Stimulated activated naive CD4-positive, alpha-beta T cell (primary cell): ENCODE measurements at regions not wholly inside any gene's neighbourhood (a gene's known extent, or its start where the extent isn't known, plus 50 kb on each side); places are given as distances from the start of the nearest gene placed in this dataset.
"Not testable (repeated sequence)": the region's sequence is repeated elsewhere in the genome, so short reads cannot be mapped to it uniquely, and the experiment has no call there.

Experiments used
- DNase-seq, 6 experiments: peaks; one replicate each; lab custom pipeline; 2025; lab: John Stamatoyannopoulos, UW

GRCh38 chr17:37828651-37829124 is 83.8 kb upstream of the HNF1B start:
- no peak for DNase-seq

DNA sequence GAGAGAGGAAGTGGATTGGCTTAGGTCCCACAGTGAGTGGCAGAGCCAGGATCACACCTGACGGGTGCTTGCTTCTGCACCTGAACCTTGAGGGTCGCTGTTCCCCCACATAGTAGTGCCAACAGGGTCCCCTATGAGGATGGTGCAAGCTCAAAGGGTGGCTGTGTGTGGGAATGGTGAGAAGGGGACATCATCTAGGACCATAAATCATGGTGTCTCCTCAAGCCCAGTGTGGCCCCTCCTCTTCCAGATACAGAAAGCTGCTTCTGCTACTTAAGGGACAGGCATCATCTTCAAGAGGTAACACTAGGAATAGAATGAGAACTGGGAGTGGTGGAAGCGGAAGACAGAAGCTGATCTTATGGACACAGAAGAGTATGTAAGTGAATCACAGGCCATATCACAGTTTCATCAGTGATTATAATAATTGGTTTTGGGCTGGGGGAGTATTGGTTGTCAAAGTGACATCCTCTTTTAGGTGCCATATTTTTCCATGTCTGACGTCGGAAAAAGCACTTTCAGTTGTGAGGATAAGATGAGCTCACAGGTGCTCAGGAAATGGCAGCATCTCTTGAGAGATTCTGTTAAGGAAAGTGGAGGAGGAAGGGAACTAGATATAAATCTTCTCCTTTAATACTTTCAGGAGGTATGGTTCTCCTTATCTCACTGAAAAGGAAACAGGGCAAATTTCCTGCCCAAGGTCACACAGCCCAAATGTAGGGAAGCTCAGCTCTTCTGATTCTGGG is 83.2 kb upstream of the HNF1B start:
- DNase-seq: no peak

DNA sequence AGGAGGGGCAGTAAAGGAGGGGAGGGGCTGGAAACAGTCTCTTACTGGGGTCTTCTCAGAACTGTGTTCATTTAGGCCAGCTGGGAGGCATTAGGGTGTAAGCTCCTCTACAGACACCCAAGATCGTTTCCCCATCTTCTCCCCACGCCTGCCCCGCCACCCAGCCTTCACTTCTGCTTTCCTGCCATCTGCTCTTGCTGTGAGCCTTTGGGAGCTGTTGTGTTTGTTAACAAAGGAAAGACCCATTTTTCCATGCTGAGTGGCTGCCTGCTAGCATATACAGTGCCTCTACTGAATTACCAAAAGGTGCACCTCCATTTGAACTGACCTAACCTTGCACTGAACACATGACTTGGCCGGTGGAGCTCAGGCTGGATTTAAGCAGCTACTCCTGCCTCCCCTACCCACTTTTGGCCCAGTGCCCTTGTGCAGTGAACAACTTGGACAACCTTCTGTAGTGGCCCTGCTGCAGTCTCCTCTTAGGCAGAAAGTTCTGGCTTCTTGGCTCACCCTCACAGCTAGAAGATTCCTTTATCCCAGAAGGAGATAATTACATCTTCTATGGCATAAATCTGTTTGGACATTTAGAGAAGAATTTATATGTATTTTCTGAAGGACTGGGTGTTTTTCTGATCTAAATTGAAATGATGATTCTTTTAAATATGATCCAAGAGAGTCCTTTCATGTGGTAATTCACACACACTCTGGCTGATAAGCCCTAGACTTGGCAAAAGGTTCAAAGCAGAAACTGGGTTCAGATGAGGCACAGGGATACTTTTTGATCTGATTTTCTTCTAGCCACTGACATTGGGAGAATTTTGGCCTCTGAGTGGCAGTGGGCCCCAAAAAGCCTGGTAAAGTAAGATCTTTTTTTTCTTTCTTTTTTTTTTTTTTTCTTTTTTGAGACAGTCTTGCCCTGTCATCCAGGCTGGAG is 81.9 kb upstream of the HNF1B start:
- no peak for DNase-seq

DNA sequence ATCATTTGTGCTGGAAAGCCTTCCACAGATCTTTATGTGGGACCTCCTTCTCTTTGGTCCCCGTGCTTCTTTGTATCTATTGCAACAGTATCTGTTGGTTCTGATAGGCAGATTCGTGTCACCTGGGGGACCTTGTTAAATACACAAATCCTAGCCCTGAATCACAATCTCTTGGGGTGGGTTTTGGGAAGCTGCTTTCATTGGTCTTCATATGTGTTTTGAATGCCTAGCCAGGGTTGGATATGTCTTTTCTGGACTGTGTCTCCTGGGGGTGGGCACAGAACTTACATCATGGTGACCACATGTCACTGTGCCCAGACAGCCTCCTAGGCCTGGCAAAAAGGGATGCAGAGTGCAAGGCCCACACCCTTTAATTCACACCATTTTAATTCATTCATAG is 81.0 kb upstream of the HNF1B start:
- no peak for DNase-seq

DNA sequence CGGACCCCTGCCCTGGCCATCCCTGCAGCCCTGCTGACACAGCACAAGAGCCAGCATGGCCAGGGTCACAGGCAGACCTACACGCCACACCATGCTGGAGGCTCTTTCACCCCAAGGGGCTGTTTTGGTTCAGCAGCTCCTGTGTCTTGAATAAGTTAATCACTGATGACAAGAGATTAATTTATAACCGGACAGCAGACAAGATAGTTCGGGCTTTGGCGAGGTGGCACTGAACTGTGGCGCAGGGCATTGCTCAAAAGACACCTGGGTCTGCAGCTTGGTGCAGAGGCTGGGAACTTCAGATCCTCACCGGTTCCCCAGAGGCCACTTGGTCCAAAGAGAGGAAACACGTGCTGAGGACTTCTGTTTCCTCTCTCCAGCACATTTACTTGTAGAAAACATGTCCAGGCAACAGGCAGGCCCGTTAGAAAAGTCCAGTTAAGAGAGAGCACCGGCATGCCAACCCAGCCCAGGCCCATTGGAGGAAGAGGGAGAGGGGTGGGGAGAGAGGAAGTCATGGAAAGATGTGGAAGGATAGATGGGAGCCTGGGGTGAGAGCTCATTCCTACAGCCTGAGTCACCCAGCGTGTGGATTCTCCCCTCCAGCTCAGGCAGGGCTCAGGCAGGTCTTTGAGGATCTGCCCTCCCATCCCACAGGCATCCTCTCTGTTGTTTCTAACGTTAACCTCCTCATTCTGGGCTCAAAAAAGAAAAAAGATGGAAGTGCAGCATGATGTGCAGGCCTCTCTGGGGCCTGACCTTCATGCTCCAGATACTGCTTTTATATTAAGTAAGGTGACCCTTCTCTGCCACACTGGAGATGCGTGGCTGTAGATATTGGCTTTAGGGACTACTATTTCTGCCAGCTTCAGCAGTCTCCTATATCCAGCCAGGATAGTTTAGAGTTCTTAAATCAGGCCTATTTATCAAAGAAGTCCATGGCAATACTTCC is 80.0 kb upstream of the HNF1B start:
- DNase-seq: no peak

DNA sequence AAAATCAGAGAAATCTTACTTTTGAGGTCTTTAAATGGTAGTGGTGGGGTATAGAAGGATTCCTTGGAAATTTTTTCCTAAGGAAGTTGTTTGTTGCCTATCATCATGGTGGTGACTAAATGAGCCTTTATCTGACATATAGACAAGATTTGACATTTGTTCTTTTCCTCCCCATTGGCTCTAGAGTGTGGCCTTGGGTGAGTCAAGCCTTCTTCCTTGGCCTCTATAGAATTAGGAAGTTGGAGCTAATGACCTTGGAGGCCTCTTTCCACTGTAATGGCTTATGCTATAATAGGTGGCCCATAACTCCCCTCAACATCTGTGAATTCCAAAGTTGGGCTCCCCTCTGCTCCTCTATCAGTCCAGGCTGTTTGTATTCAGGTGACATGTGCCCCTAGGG is 79.1 kb upstream of the HNF1B start:
- DNase-seq: no peak

DNA sequence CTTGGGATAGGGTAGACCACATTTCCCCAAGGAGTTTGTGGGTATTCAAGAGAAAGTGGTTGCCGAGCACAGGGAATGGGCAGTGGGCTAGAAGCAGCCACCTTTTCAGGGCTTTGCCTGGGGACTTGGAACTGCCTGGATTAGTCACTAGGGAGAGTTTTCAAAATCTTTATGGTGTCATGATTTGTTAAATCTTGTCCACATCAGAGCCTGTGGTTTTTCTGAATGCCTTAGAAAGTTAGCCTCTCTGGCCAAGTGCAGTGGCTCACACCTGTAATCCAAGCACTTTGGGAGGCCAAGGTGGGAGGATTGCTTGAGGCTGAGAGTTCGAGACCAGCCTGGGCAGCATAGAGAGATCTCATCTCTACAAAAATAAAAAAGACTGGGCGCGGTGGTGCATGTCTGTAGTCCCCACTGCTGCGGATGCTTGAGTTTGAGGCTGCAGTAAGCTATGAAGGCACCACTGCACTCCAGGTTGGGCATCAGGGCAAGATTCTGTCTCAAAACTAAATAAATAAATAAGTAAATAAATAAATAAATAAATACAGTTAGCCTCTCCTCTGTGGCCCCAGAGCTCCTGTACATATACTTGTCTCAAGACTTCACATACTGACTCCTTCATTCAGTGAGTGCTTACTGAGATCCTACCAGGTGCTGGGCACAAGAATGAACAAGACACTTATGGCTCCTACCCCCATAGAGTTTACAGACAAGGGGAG is 76.3 kb upstream of the HNF1B start:
- no peak for DNase-seq

DNA sequence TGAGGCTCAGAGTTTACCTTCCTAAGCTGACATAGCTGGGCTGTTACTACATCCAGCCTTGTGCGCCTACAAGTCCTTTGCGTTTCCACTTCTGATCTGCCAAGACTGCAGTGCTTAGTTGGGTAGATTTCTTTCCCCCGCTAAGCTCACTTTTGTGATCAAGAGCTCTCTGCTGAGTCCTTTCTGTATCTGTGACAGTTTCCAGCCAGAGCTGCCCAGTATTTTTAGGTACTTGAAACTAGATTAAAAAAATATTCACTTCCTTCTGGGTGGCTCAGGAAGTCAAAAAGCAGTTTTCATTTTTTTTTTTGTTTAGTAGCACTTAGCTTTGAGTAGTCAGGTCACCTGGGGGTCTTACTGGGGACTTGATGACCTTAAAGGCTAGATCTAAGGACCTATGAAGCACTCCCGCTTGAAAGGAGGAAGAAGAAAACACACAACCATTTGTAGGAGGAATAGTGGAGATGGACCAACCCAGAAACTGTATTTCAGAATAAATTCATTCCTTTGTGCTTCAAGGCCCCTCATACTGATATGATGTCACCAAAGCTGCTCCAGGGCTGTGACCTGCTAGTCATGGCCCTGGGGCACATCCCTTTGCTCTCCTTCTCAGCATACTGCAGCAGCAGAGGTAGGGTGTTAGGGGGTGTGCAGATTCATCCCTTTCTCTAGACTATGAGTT is 75.6 kb upstream of the HNF1B start:
- no peak for DNase-seq

DNA sequence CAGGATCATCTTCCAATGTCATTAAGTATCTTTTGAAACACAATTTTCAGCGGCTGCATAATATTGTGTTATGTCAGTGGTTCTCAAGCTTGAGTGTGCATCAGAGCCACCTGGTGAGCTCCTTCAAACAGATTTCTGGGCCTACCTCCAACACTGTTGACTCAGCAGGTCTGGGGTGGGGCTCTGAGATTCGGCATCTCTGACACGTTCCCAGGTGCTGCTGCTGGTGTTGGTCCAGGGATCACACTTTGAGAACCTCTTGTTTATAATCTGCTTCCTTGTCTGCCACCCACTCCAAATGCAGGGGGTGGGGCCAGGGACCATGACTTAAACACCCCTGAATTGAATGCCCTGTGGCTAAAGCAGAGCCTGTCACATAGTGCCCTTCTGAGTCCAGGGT is 73.8 kb upstream of the HNF1B start:
- DNase-seq: no peak

DNA sequence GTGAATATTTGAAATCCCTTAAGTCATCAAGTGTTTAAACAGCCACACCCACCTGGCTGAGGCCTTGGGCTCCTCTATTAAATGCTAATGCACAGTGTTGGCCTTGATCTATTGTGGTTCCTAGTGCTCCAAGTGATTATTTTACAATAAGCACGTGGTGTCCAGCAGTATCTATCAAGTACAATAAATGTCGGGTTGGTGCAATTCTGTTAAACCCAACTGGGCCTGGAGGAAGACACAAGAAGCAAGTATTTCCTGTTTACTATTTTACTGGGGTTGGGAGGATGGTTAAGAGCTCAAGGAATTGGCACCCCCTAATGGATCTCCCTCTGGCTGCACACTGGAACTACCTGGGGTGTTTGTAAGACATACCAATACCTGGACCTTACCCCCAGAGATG is 72.1 kb upstream of the HNF1B start:
- DNase-seq: no peak

DNA sequence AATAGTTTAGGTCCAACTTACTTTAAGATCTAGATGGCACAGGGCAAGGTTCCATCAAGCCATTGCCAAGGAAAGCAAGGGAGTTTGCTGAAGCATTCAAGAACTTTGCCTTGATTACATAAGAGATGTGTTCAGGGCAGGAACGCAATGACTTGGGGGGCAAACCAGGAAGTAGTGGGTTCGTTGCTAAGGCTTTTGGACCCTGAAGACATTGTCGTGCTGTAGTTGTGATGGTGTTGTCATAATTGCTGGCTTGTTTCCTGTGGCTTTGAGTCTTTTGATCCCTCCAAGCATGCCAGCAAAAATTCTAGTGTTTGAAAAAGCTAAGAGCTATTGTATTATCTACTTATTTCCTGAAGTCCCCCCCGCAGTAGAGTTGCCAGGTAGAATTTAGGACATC is 70.7 kb upstream of the HNF1B start:
- DNase-seq: no peak

GRCh38 chr17:37813751-37814150 is 68.9 kb upstream of the HNF1B start:
- no peak for DNase-seq

- not testable (repeated sequence) for DNase-seq
Measured at GRCh38 chr17:37808846-37809245, 64.0 kb upstream of the HNF1B start.

DNA sequence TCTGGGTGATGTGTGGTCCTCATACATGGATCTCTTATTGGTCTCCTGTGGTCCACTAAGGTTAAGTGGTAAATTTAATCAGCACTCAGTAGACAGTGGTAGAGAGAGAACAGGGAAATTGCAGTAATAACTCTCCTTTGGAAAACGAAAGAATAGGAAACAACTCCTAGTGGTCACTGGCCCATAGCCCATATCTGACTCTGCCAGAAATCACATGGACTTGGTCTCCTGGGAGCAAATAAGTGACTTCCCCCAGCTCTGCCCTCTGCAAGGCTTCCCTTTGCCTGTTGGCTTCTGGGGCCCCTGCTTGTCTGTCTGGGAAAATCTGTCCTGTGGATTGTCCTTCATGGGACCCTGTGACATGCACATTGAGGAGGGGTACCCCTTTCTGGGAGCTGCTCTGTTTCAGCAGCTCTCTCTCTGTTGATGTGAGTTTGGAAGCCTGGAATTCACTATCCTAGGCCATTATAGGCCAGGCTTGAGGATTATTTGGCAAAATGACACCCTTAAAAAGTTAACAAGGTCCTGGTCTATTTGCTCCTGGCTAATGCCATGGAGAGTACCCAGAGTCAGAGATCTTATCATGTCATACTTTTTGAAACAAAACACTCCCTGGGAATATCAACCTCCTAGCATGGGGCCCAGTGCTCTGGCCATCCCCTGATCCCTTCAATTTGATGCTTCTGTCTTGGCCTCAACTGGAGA is 58.0 kb upstream of the HNF1B start:
- DNase-seq: no peak

- DNase-seq: no peak
Measured at GRCh38 chr17:37802061-37802595, 57.3 kb upstream of the HNF1B start.

DNA sequence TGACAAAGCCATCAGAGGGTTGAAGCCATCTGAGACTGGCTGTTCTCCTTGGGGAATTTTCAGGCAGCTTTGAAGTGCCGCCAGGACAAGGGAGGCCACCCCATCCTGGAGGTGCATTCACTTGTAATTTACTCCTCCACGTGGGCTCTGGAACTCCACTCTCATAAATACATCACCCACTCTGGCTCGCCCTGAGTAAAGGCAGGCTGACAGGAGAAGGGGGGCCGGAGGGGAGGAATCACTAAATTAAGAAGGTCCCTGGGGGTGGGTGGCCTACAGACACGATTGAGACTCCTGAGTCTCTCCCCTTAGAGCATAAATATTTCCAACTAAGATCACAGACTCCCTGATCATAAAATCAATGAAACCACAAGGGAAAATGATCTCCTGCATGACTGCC is 56.3 kb upstream of the HNF1B start:
- DNase-seq: no peak

DNA sequence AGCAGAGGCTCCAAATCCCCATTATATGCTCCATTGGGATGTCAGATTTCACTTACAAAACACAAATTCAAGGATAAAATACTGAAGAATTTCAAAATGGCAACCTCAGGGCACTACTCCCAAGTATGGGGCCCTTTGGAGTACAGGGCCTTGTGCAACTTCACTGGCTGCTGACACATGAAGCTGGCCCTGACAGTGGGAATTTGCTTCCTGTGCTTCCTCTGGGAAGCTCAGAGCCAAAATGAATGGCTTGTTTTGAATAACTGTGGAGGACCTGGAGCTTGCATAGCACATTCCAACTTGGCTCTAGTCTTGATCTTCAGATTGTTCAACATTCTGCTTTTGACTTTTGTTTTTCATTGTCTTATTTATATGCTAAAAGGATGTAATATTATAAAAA is 52.3 kb upstream of the HNF1B start:
- DNase-seq: no peak

DNA sequence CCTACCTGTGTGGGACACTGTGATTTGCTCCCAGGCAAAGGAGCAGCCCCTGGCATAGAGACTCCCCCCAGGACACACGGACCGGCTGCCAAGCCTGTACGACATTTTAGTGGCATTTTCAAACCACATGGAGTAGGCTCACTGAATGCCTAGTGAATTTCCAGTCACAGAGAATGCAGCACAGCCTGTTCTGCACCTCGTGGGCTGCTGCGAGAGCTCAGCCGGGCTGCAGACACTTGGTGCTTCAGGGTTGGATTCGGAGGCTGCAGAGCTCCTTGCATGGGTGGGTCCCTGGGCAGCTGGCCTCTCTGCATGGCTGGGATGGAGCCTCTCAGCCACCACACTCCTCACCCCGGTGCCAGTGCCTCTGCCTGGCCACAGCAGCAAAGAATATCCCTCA is 51.2 kb upstream of the HNF1B start:
- DNase-seq: no peak
